Body of pancreas (tissue), 4 donors: ENCODE measurements at regions not wholly inside any gene's neighbourhood (a gene's known extent, or its start where the extent isn't known, plus 50 kb on each side); places are given as distances from the start of the nearest gene placed in this dataset.

ENCODE experiments used
- ATAC-seq: fragments of 150-250 bp; one replicate; pipeline ENCODE4 v1.9.1; 2016
- DNase-seq, 4 donors: peaks; one replicate each; pipeline ENCODE4 v3.0.0-alpha.2; 2019
- H3K27ac ChIP-seq, 4 donors: fragments of 200-600 bp; sonication (generic); 1 replicate in 3 of 4; 2 replicates in 1 of 4; pipeline versions ENCODE4 v1.5.1 to v1.6.1; 2016 to 2019; ENCODE audit warnings: mild to moderate bottlenecking in 1 of 4, mixed read lengths in 1 of 4, moderate library complexity in 1 of 4
- H3K27me3 ChIP-seq, 2 donors: fragments of 200-600 bp; sonication (generic); one replicate each; pipeline ENCODE4 v1.6.0; 2016; ENCODE audit warnings: mild to moderate bottlenecking in 1 of 2
- H3K36me3 ChIP-seq, 2 donors: fragments of 200-600 bp; sonication (generic); replicated peaks in 1 of 2; 2 replicates each; pipeline ENCODE4 v1.5.1; 2016; ENCODE audit warnings: low read depth in 2 of 2; ENCODE audit not compliant: insufficient read depth in 1 of 2
- H3K4me1 ChIP-seq: fragments of 200-600 bp; sonication (generic); one replicate; pipeline ENCODE4 v1.6.0; 2016
- H3K4me3 ChIP-seq, 2 donors: fragments of 200-600 bp; sonication (generic); 1 replicate in 1 of 2; 2 replicates in 1 of 2; pipeline ENCODE4 v1.5.1; 2016 to 2019
- H3K9me3 ChIP-seq, 3 donors: fragments of 200-600 bp; sonication (generic); 1 replicate in 2 of 3; 2 replicates in 1 of 3; pipeline ENCODE4 v1.5.1; 2016
- POLR2A ChIP-seq, 3 donors: fragments of 450-650 bp; IDR thresholded peaks; one replicate each; pipeline ENCODE4 v1.6.1; 2016; ENCODE audit warnings: antibody characterized with exemption in 3 of 3, mild to moderate bottlenecking in 2 of 3
- WGBS, 2 donors: methylation state at CpG; one replicate each; pipeline ENCODE4 v1.1.5; 2017; 5-methylcytosine and 5-hydroxymethylcytosine counted together
- intact Hi-C: fragments of 100-400 bp; cut with DNase I; formaldehyde crosslinking; loops from one replicate; pipeline ENCODE4 v1.15.1; 2023
- TF ChIP-seq, protein P1 (sequence below), 7 experiments: fragments of 450-650 bp in 4 of 7; fragments of 200-600 bp in 3 of 7; sonication (generic) in 3 of 7; IDR thresholded peaks; one replicate each; pipeline ENCODE4 v1.5.1; 2016 to 2019; ENCODE audit warnings: antibody characterized with exemption in 7 of 7

DNA sequence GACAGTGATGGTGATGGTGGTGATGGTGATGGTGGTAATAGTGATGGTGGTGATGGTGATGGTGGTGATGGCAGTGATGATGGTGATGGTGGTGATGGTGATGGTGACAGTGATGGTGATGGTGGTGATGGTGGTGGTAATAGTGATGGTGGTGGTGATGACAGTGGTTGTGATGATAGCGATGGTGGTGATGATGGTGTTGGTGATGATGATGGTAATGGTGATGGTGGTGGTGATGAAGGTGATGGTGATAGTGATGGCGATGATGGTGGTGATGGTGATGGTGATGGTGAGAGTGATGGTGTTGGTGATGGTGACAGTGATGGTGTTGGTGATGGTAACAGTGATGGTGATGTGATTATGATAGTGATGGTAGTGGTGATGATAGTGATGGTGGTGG, 94.3 kb downstream of the ASB1 start:
- 94 to 98% methylated on average over 2 of the region's 2 CpGs for WGBS, 2 donors
- no peak for TF ChIP-seq POLR2A (IDR thresholded peaks at IDR 0.05)
- TF ChIP-seq, protein P1, sequence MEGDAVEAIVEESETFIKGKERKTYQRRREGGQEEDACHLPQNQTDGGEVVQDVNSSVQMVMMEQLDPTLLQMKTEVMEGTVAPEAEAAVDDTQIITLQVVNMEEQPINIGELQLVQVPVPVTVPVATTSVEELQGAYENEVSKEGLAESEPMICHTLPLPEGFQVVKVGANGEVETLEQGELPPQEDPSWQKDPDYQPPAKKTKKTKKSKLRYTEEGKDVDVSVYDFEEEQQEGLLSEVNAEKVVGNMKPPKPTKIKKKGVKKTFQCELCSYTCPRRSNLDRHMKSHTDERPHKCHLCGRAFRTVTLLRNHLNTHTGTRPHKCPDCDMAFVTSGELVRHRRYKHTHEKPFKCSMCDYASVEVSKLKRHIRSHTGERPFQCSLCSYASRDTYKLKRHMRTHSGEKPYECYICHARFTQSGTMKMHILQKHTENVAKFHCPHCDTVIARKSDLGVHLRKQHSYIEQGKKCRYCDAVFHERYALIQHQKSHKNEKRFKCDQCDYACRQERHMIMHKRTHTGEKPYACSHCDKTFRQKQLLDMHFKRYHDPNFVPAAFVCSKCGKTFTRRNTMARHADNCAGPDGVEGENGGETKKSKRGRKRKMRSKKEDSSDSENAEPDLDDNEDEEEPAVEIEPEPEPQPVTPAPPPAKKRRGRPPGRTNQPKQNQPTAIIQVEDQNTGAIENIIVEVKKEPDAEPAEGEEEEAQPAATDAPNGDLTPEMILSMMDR (IDR thresholded peaks at IDR 0.05): no peak
- Histone ChIP-seq H3K4me1 (no peaks in the 10 kb centered on the region), H3K27ac (no peak overlapping the region), H3K9me3 (peaks cover 0 to 5% (median 0%) of the 10 kb centered on the region in 3 donors), H3K4me3 (no peak overlapping the region), H3K27me3 (no peaks in the 10 kb centered on the region), H3K36me3 (no peaks in the 10 kb centered on the region)
- ATAC-seq (no peak), DNase-seq (no peak)
- intact Hi-C loops: no loop called here

DNA sequence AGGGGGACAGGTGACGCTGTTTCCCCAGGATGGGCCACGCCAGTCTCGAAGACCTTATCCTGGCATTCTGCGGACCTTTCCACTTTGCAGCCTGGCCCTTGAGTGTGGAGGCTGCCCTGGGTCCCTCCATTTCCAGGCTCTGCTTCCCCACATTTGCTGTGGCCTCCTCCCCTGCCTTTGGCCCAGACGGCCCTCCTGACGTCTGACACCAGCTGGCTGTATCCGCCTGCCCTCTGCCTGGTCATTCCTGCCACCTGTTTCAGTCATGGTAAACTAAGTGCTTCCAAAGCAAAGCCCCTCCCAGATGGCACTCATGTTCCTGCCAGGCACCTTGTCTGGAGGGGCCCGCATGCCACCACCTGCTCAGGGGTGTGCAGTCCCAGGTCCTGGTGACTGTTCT, 95.1 kb downstream of the ASB1 start:
- DNase-seq (no peak), ATAC-seq (no peak)
- no peaks in the 10 kb centered on the region for H3K4me1 ChIP-seq
- intact Hi-C loops: no loop called here
- H3K27me3 ChIP-seq: no peaks in the 10 kb centered on the region
- no peaks in the 10 kb centered on the region for H3K36me3 ChIP-seq
- H3K27ac ChIP-seq: no peak overlapping the region
- WGBS, 2 donors: 94 to 98% methylated on average over 6 to 8 of the region's 8 CpGs
- peaks cover 0 to 3% (median 0%) of the 10 kb centered on the region in 3 donors for H3K9me3 ChIP-seq
- H3K4me3 ChIP-seq: no peak overlapping the region
- TF ChIP-seq, protein P1 (IDR thresholded peaks at IDR 0.05): no peak
- no peak for TF ChIP-seq POLR2A (IDR thresholded peaks at IDR 0.05)

DNA sequence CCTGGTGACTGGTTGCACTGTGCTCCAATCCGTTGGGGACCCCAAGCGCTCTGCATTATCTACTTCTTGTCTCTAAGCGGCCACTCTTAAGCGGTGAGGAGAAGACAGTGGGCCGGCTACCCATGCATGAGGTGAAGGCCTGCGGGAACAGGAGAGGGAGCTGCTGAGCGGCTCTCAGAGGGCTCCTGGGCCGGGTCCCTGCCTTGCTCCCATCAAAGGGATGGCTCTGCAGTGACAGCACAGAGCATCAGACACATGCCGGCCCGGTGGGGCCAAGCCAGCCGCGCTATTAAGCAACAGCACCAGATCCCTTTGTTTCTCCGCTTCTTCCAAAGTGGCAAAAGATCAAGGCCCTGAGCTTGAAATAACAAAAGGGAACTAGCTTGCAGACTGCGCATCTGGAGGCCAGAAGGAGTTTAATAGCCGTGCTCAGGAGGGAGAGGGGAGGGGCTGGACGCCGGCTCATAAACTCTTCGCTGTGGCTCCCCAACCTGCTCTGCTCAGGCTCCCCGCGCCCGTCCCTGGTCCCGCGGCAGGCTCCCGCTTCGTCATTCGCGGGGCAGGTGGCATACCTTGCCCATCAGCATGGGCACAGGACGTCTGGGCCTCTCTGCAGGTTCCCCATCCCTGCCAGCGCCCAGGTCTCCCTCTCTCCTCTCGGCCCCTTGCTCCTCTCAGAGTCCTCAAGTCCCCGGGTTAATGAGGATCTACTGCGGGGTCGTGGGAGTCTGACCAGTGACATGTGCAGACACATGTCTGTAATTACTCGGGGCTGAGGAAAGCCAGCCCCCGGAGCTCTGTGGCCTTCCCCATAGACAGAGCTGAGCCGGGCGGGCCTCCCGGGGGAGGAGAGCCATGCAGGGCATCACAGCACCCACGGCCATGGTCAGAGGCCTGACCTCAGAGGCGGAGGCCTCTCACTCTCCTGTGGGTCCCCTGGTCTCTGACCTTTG, 96.7 kb downstream of the ASB1 start:
- no peak overlapping the region for H3K4me3 ChIP-seq
- ATAC-seq: no peak

DNA sequence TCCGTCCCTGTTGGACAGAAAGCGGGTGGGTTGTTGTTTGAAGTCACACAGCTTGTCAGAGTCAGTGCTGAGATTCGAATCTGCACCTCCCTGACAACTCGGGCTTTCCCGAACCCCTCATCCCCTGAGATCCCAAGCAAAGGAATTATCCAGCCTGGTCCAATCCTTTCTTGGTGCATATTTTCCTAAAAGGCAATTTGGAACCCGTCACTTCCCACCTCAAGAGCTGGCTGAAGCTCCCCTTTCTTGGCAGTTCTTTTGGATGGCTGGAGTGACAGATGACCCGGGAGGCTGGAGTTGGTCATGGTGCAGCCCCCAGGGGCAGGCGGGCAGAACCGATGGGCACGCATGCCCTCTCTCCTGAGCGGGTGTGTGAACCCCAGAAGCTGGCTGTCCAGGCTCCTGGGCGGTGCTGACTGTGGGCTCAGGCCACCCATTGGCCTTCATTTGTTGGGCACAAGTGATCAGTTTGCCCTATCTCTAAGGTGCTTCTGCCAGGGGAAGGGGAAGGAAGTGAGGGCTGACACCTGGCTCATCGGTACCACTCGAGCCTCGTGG, 97.8 kb downstream of the ASB1 start:
- no peaks in the 10 kb centered on the region for H3K9me3 ChIP-seq
- no peaks in the 10 kb centered on the region for H3K27me3 ChIP-seq
- H3K36me3 ChIP-seq: no peaks in the 10 kb centered on the region
- H3K4me3 ChIP-seq: no peak overlapping the region
- DNase-seq (no peak), ATAC-seq (no peak)
- WGBS, 2 donors: 81 to 84% methylated on average over 10 to 14 of the region's 15 CpGs
- TF ChIP-seq, protein P1 (IDR thresholded peaks at IDR 0.05): no peak
- H3K4me1 ChIP-seq: no peaks in the 10 kb centered on the region
- H3K27ac ChIP-seq: no peak overlapping the region
- intact Hi-C loops: no loop called here

More for the DNA sequence above, 96.7 kb downstream of the ASB1 start:
- intact Hi-C loops: no loop called here
- DNase-seq: peak in 2 of 4 donors; percentile 13 to 18
- 54 to 78% methylated on average over 25 to 32 of the region's 40 CpGs for WGBS, 2 donors
- H3K9me3 ChIP-seq: no peaks in the 10 kb centered on the region
- H3K27ac ChIP-seq: no peak overlapping the region
- H3K36me3 ChIP-seq: no peaks in the 10 kb centered on the region
- no peaks in the 10 kb centered on the region for H3K4me1 ChIP-seq
- H3K27me3 ChIP-seq: no peaks in the 10 kb centered on the region
- no peak for TF ChIP-seq POLR2A (IDR thresholded peaks at IDR 0.05)
- TF ChIP-seq, protein P1 (IDR thresholded peaks at IDR 0.05): no peak
